ENCODE measurements at regions not wholly inside any gene's neighbourhood (a gene's known extent, or its start where the extent isn't known, plus 50 kb on each side); places are given as distances from the start of the nearest gene placed in this dataset.
"Not testable (repeated sequence)": the region's sequence is repeated elsewhere in the genome, so short reads cannot be mapped to it uniquely, and the experiment has no call there.

GRCh38 chr9:23991874-23992273, 165.8 kb upstream of the ELAVL2 start:
- DNase-seq; intact Hi-C loops (cut with DNase I): not testable (repeated sequence)

- DNase-seq: no peak
- intact Hi-C loops (cut with DNase I): no loop called here
Measured at GRCh38 chr9:23979491-23979890, 153.5 kb upstream of the ELAVL2 start.

- intact Hi-C loops (cut with DNase I): no loop called here
- no peak for DNase-seq
Measured at GRCh38 chr9:23962101-23962500, 136.1 kb upstream of the ELAVL2 start.

GRCh38 chr9:23945897-23946296, 119.9 kb upstream of the ELAVL2 start:
- intact Hi-C loops (cut with DNase I): no loop called here
- DNase-seq: no peak

GRCh38 chr9:23941051-23941450, 115.0 kb upstream of the ELAVL2 start:
- intact Hi-C loops (cut with DNase I): no loop called here
- DNase-seq: no peak

GRCh38 chr9:23938908-23939307, 112.9 kb upstream of the ELAVL2 start:
- DNase-seq: no peak
- intact Hi-C loops (cut with DNase I): no loop called here

- intact Hi-C loops (cut with DNase I): no loop called here
- no peak for DNase-seq
Measured at GRCh38 chr9:23934291-23934906, 108.4 kb upstream of the ELAVL2 start.

- intact Hi-C loops (cut with DNase I): no loop called here
- no peak for DNase-seq
Measured at GRCh38 chr9:23933348-23933747, 107.3 kb upstream of the ELAVL2 start.

- DNase-seq: no peak
- intact Hi-C loops (cut with DNase I): no loop called here
Measured at GRCh38 chr9:23926368-23926767, 100.3 kb upstream of the ELAVL2 start.

GRCh38 chr9:23914431-23915003, 88.5 kb upstream of the ELAVL2 start:
- no peak for DNase-seq

GRCh38 chr9:23907343-23907742, 81.3 kb upstream of the ELAVL2 start:
- DNase-seq: no peak
- intact Hi-C loops (cut with DNase I): no loop called here

More at GRCh38 chr9:23914431-23915003, 88.5 kb upstream of the ELAVL2 start:
- intact Hi-C loops (cut with DNase I): no loop called here

- no peak for DNase-seq
- intact Hi-C loops (cut with DNase I): no loop called here
Measured at GRCh38 chr9:23887781-23888180, 61.7 kb upstream of the ELAVL2 start.

All from head of caudate nucleus (tissue), 42 donors.